ENCODE measurements at regions not wholly inside any gene's neighbourhood (a gene's known extent, or its start where the extent isn't known, plus 50 kb on each side); places are given as distances from the start of the nearest gene placed in this dataset.

DNA sequence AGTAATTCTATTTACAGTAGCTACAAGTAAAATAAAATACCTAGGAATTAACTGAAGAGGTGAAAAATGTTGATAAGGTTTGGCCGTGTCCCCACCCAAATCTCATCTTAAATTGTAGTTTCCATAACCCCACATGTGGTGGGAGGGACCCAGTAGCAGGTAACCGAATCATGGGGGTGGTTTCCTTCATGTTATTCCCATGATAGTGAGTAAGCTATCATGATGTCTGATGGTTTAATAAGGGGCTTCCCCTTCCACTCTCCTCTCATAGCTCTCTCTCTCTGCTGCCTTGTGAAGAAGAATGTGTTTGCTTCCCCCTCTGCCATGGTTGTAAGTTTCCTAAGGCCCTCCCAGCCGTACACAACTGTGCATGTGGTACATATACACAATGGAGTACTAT lies 1170.7 kb downstream of the BCL11B start:
- TF ChIP-seq, protein P1, sequence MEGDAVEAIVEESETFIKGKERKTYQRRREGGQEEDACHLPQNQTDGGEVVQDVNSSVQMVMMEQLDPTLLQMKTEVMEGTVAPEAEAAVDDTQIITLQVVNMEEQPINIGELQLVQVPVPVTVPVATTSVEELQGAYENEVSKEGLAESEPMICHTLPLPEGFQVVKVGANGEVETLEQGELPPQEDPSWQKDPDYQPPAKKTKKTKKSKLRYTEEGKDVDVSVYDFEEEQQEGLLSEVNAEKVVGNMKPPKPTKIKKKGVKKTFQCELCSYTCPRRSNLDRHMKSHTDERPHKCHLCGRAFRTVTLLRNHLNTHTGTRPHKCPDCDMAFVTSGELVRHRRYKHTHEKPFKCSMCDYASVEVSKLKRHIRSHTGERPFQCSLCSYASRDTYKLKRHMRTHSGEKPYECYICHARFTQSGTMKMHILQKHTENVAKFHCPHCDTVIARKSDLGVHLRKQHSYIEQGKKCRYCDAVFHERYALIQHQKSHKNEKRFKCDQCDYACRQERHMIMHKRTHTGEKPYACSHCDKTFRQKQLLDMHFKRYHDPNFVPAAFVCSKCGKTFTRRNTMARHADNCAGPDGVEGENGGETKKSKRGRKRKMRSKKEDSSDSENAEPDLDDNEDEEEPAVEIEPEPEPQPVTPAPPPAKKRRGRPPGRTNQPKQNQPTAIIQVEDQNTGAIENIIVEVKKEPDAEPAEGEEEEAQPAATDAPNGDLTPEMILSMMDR (IDR thresholded peaks at IDR 0.05) = no peak
- Mint-ChIP-seq H3K4me3 (no peak overlapping the region), H3K36me3 (no peaks in the 10 kb centered on the region), H3K9me3 (no peaks in the 10 kb centered on the region), H3K27me3 (ENCODE audit: low read depth in 2 of 2) (peaks cover 43 to 65% of the 10 kb centered on the region in 2 donors), H3K4me1 (peaks cover 0 to 6% of the 10 kb centered on the region in 2 donors), H3K27ac (no peak overlapping the region)
- no peak for ATAC-seq
- no peak for DNase-seq
- Histone ChIP-seq H3K27me3 (ENCODE audit: control insufficient read depth, insufficient read depth, low read length) (no peaks in the 10 kb centered on the region), H3K36me3 (ENCODE audit: control insufficient read depth, insufficient read depth, low read length) (no peaks in the 10 kb centered on the region), H3K27ac (ENCODE audit: low read length) (no peak overlapping the region), H3K4me1 (ENCODE audit: control insufficient read depth, insufficient read depth, low read length) (no peaks in the 10 kb centered on the region), H3K9me3 (ENCODE audit: control insufficient read depth, insufficient read depth, low read length) (no peaks in the 10 kb centered on the region), H3K4me3 (ENCODE audit: low read length) (no peak overlapping the region)
- intact Hi-C loops (cut with micrococcal nuclease) = no loop called here
- WGBS (ENCODE audit: insufficient coverage) = no CpG with 5 or more reads among the region's 3 CpGs

DNA sequence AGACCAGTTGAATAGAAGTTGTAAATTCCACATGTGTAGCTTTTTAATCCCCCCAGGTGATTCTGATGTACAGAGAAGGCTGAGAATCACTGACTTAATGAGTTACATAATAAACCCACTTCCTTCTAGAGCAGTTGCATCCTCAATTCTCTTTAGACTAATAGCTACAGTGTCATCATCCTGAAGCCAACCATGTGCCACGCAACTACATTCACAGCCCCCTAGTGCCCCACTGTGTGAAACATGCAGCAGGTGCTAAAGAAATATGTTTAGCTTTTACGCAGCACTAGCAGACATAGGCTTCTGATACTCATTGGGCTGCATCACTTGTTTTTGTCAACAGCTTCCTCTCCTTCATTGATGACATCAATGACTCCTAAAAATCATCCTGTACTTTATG lies 1168.3 kb downstream of the BCL11B start:
- Histone ChIP-seq H3K27me3 (ENCODE audit: control insufficient read depth, insufficient read depth, low read length) (no peaks in the 10 kb centered on the region), H3K27ac (ENCODE audit: low read length) (no peak overlapping the region), H3K36me3 (ENCODE audit: control insufficient read depth, insufficient read depth, low read length) (no peaks in the 10 kb centered on the region), H3K4me1 (ENCODE audit: control insufficient read depth, insufficient read depth, low read length) (no peaks in the 10 kb centered on the region), H3K9me3 (ENCODE audit: control insufficient read depth, insufficient read depth, low read length) (no peaks in the 10 kb centered on the region), H3K4me3 (ENCODE audit: low read length) (no peak overlapping the region)
- ATAC-seq = no peak
- H3K36me3 Mint-ChIP-seq = no peaks in the 10 kb centered on the region
- peaks cover 0 to 6% of the 10 kb centered on the region in 2 donors for H3K4me1 Mint-ChIP-seq
- no peak overlapping the region for H3K4me3 Mint-ChIP-seq
- DNase-seq = peak in 1 of 2 donors; percentile 63
- H3K27ac Mint-ChIP-seq = no peak overlapping the region
- H3K9me3 Mint-ChIP-seq = no peaks in the 10 kb centered on the region
- TF ChIP-seq, protein P1 (IDR thresholded peaks at IDR 0.05) = no peak
- intact Hi-C loops (cut with micrococcal nuclease) = no loop called here
- whole genome bisulfite sequencing (ENCODE audit: insufficient coverage) = 85% methylated on average over 2 of the region's 2 CpGs
- H3K27me3 Mint-ChIP-seq (ENCODE audit: low read depth in 2 of 2) = peaks cover 35 to 57% of the 10 kb centered on the region in 2 donors

DNA sequence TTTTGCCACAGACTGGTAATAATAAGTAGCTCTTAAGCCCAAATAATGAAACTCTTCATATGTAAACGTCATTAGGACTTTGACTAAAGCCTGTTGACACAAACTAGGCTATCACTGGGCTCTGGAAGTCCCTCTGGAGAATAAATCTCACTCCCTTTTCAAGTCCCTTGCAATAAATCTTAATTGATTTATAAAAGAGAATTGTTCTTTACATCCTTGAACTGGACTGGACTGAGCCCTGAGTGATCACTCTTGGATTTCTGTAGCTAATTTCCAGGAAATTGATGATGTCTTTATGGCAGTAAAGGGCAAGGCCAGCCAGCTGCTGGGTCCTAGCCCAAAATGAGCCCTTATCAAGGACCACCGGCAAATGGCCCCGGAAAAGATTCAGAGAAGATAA lies 1162.7 kb downstream of the BCL11B start:
- Histone ChIP-seq H3K27ac (ENCODE audit: low read length) (no peak overlapping the region), H3K9me3 (ENCODE audit: control insufficient read depth, insufficient read depth, low read length) (no peaks in the 10 kb centered on the region), H3K36me3 (ENCODE audit: control insufficient read depth, insufficient read depth, low read length) (no peaks in the 10 kb centered on the region), H3K4me3 (ENCODE audit: low read length) (no peak overlapping the region), H3K27me3 (ENCODE audit: control insufficient read depth, insufficient read depth, low read length) (peaks cover 3% of the 10 kb centered on the region), H3K4me1 (ENCODE audit: control insufficient read depth, insufficient read depth, low read length) (no peaks in the 10 kb centered on the region)
- WGBS (ENCODE audit: insufficient coverage) = 71% methylated on average over 3 of the region's 3 CpGs
- Mint-ChIP-seq H3K9me3 (no peaks in the 10 kb centered on the region), H3K27me3 (ENCODE audit: low read depth in 2 of 2) (peaks cover 19 to 46% of the 10 kb centered on the region in 2 donors), H3K27ac (no peak overlapping the region), H3K36me3 (no peaks in the 10 kb centered on the region), H3K4me3 (no peak overlapping the region), H3K4me1 (peaks cover 0 to 1% of the 10 kb centered on the region in 2 donors)
- DNase-seq = no peak
- intact Hi-C loops (cut with micrococcal nuclease) = no loop called here
- ATAC-seq = no peak
- TF ChIP-seq, protein P1 (IDR thresholded peaks at IDR 0.05) = no peak

GRCh38 chr14:98112194-98112780 lies 1159.7 kb downstream of the BCL11B start:
- no peak overlapping the region for H3K27ac ChIP-seq (ENCODE audit: low read length)
- DNase-seq (no peak), ATAC-seq (no peak)
- no peaks in the 10 kb centered on the region for H3K4me1 ChIP-seq (ENCODE audit: control insufficient read depth, insufficient read depth, low read length)
- WGBS (ENCODE audit: insufficient coverage) = 73% methylated on average over 5 of the region's 5 CpGs
- Mint-ChIP-seq H3K36me3 (no peaks in the 10 kb centered on the region), H3K9me3 (no peaks in the 10 kb centered on the region), H3K27me3 (ENCODE audit: low read depth in 2 of 2) (peaks cover 18 to 47% of the 10 kb centered on the region in 2 donors), H3K27ac (no peak overlapping the region), H3K4me3 (no peak overlapping the region), H3K4me1 (no peaks in the 10 kb centered on the region)
- intact Hi-C loops (cut with micrococcal nuclease) = no loop called here
- H3K9me3 ChIP-seq (ENCODE audit: control insufficient read depth, insufficient read depth, low read length) = no peaks in the 10 kb centered on the region
- H3K4me3 ChIP-seq (ENCODE audit: low read length) = no peak overlapping the region
- H3K36me3 ChIP-seq (ENCODE audit: control insufficient read depth, insufficient read depth, low read length) = no peaks in the 10 kb centered on the region
- H3K27me3 ChIP-seq (ENCODE audit: control insufficient read depth, insufficient read depth, low read length) = peaks cover 3% of the 10 kb centered on the region
- TF ChIP-seq, protein P1 (IDR thresholded peaks at IDR 0.05) = no peak
